ENCODE measurements at regions not wholly inside any gene's neighbourhood (a gene's known extent, or its start where the extent isn't known, plus 50 kb on each side); places are given as distances from the start of the nearest gene placed in this dataset.

DNA sequence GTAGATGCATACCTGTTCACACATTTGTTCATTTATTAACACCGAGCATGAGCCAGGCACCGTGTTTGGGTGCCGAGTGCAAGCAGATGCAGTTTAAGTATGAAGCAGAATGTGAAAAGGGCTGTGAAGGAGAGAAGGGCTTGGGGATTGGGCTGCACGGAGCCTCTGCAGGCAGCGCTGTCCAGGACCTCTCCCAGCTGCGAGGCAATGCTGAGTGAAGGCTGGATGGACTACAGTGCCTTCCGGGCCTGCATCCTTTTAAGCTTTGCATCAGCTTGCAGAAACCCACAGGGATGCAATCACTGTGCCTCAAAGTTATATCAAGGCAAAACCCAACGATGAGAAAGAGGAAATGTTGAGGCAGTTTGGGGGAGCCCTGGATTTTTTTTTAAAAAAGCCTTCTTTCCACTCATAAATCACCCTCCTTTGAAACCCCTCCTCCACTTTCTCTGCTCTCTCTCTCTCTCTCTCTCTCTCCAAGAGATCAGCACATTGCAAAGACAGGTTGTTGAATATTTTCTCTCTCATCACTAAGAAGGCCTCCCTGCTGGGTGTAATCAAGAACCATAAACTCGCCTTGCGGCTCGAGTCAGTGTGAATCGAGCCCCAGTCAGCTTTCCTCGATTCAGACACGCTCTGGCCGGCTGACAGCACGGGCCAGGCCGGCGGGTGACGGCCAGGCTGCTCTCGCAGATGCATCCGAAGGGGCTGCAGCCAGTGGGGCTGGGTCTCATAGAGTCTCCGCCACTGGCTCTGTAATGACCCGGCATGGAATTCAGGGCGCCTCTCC lies 89.2 kb upstream of the POU3F1 start:
- no peak for DNase-seq (ENCODE audit: extremely low spot score, unreplicated experiment)
- Mint-ChIP-seq H3K27me3 (ENCODE audit: unreplicated experiment) (peaks cover 7% of the 10 kb centered on the region), H3K36me3 (ENCODE audit: unreplicated experiment) (no peaks in the 10 kb centered on the region), H3K27ac (ENCODE audit: unreplicated experiment) (no peak overlapping the region), H3K4me1 (ENCODE audit: unreplicated experiment) (peaks cover 38% of the 10 kb centered on the region), H3K4me3 (ENCODE audit: unreplicated experiment) (no peak overlapping the region), H3K9me3 (ENCODE audit: unreplicated experiment) (no peaks in the 10 kb centered on the region)
- TF ChIP-seq, protein P1, sequence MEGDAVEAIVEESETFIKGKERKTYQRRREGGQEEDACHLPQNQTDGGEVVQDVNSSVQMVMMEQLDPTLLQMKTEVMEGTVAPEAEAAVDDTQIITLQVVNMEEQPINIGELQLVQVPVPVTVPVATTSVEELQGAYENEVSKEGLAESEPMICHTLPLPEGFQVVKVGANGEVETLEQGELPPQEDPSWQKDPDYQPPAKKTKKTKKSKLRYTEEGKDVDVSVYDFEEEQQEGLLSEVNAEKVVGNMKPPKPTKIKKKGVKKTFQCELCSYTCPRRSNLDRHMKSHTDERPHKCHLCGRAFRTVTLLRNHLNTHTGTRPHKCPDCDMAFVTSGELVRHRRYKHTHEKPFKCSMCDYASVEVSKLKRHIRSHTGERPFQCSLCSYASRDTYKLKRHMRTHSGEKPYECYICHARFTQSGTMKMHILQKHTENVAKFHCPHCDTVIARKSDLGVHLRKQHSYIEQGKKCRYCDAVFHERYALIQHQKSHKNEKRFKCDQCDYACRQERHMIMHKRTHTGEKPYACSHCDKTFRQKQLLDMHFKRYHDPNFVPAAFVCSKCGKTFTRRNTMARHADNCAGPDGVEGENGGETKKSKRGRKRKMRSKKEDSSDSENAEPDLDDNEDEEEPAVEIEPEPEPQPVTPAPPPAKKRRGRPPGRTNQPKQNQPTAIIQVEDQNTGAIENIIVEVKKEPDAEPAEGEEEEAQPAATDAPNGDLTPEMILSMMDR (IDR thresholded peaks at IDR 0.05): no peak

DNA sequence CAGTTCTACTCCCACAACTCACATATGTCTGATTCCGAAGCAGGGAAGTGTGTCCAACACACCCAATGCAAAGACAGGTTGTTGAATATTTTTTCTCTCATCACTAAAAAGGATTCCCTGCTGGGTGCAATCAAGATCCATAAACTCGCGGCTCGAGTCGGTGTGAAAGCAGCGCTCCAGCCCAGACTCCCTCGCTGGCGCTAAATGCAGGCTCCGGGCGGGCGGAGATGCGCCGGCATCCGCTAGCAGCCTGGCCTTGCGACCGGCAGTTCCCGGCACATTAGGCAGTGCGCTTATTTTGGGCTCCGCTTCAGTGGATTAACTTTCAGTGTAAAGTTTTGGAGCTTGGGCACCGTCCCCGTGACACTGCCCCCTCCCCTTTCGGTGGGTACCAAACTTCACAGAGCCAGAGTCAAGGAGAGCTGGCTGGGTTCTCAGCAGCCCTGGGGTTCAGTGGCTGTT lies 87.7 kb upstream of the POU3F1 start:
- Mint-ChIP-seq H3K4me3 (ENCODE audit: unreplicated experiment) (no peak overlapping the region), H3K27me3 (ENCODE audit: unreplicated experiment) (peaks cover 7% of the 10 kb centered on the region), H3K36me3 (ENCODE audit: unreplicated experiment) (no peaks in the 10 kb centered on the region), H3K4me1 (ENCODE audit: unreplicated experiment) (peaks cover 23% of the 10 kb centered on the region), H3K9me3 (ENCODE audit: unreplicated experiment) (no peaks in the 10 kb centered on the region), H3K27ac (ENCODE audit: unreplicated experiment) (no peak overlapping the region)
- TF ChIP-seq, protein P1 (IDR thresholded peaks at IDR 0.05): no peak
- DNase-seq (ENCODE audit: extremely low spot score, unreplicated experiment): no peak

DNA sequence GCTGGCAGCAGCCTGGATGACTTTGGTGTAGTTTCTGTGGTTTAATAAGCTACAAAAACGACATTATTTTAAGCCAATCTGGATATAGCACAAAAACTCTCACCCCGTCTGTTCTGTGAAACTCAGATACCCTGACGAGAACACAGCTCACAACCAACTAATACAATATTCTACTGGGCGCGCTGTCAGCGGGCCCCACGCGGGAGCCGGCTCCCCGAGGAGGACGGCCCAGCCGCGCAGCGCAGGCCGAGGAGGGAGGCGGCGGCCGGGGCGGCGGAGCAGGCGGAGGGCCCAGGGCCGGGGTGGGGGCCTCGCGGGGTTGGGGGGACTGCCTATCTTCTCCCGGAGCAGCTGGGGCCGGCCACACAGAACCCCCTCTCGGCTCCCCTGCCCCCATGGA lies 87.2 kb upstream of the POU3F1 start:
- H3K27me3 Mint-ChIP-seq (ENCODE audit: unreplicated experiment): peaks cover 7% of the 10 kb centered on the region
- H3K4me3 Mint-ChIP-seq (ENCODE audit: unreplicated experiment): no peak overlapping the region
- TF ChIP-seq, protein P1 (IDR thresholded peaks at IDR 0.05): no peak
- H3K27ac Mint-ChIP-seq (ENCODE audit: unreplicated experiment): no peak overlapping the region
- DNase-seq (ENCODE audit: extremely low spot score, unreplicated experiment): no peak
- peaks cover 17% of the 10 kb centered on the region for H3K4me1 Mint-ChIP-seq (ENCODE audit: unreplicated experiment)
- no peaks in the 10 kb centered on the region for H3K36me3 Mint-ChIP-seq (ENCODE audit: unreplicated experiment)
- no peaks in the 10 kb centered on the region for H3K9me3 Mint-ChIP-seq (ENCODE audit: unreplicated experiment)

DNA sequence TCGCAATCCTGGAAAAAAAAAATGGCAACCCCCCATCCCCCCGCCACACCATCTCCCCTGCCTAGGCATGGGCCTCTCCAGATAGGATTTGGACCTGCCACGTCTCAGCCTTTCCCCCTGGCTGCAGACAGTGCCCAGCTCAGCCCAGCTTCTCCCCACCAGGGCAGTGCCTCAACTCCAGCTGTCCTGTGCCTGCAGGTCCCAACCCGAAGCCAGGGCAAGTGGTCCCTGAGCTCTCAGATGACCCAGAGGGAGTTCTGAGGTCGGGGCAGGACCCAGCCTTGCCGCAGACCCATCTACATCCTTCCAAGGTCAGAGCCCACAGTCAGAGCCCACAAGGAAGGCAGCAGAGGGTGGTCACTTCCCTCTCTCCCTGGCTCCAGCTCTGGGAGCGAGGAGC lies 86.7 kb upstream of the POU3F1 start:
- Mint-ChIP-seq H3K27me3 (ENCODE audit: unreplicated experiment) (peaks cover 7% of the 10 kb centered on the region), H3K4me1 (ENCODE audit: unreplicated experiment) (peaks cover 13% of the 10 kb centered on the region), H3K36me3 (ENCODE audit: unreplicated experiment) (no peaks in the 10 kb centered on the region), H3K4me3 (ENCODE audit: unreplicated experiment) (no peak overlapping the region), H3K9me3 (ENCODE audit: unreplicated experiment) (no peaks in the 10 kb centered on the region), H3K27ac (ENCODE audit: unreplicated experiment) (no peak overlapping the region)
- TF ChIP-seq, protein P1 (IDR thresholded peaks at IDR 0.05): no peak
- no peak for DNase-seq (ENCODE audit: extremely low spot score, unreplicated experiment)

GRCh38 chr1:38132681-38133080 lies 86.1 kb upstream of the POU3F1 start:
- H3K27ac Mint-ChIP-seq (ENCODE audit: unreplicated experiment): no peak overlapping the region
- no peaks in the 10 kb centered on the region for H3K9me3 Mint-ChIP-seq (ENCODE audit: unreplicated experiment)
- peaks cover 9% of the 10 kb centered on the region for H3K4me1 Mint-ChIP-seq (ENCODE audit: unreplicated experiment)
- no peak overlapping the region for H3K4me3 Mint-ChIP-seq (ENCODE audit: unreplicated experiment)
- H3K36me3 Mint-ChIP-seq (ENCODE audit: unreplicated experiment): no peaks in the 10 kb centered on the region
- TF ChIP-seq, protein P1 (IDR thresholded peaks at IDR 0.05): no peak
- H3K27me3 Mint-ChIP-seq (ENCODE audit: unreplicated experiment): peaks cover 7% of the 10 kb centered on the region
- no peak for DNase-seq (ENCODE audit: extremely low spot score, unreplicated experiment)

All from osteocyte (in vitro differentiated cells).